Liver (tissue), 2 donors: ENCODE measurements at regions not wholly inside any gene's neighbourhood (a gene's known extent, or its start where the extent isn't known, plus 50 kb on each side); places are given as distances from the start of the nearest gene placed in this dataset.

Experiments
- CTCF ChIP-seq: fragments of 150-350 bp; IDR thresholded peaks from 2 replicates; pipeline ENCODE4 v1.5.1; 2017; ENCODE audit warnings: improper control_type of control experiment, low read depth, low read length; ENCODE audit not compliant: missing input control
- MAX ChIP-seq: IDR thresholded peaks from 2 replicates; pipeline ENCODE4 v1.6.1; 2016; ENCODE audit warnings: antibody characterized with exemption
- REST ChIP-seq: IDR thresholded peaks from 2 replicates; pipeline ENCODE4 v1.6.1; 2016; ENCODE audit warnings: antibody characterized with exemption, mild to moderate bottlenecking
- donor health status: healthy.

GRCh38 chrX:97787849-97788248 lies 904.1 kb downstream of the RPA4 start:
- TF ChIP-seq CTCF (no peak), MAX (no peak), REST (no peak)
